Adrenal gland (tissue), 5 donors: ENCODE measurements at regions not wholly inside any gene's neighbourhood (a gene's known extent, or its start where the extent isn't known, plus 50 kb on each side); places are given as distances from the start of the nearest gene placed in this dataset.
"Not testable (repeated sequence)": the region's sequence is repeated elsewhere in the genome, so short reads cannot be mapped to it uniquely, and the experiment has no call there.

Experiments used
- POLR2A ChIP-seq, 2 donors: fragments of 450-650 bp; IDR thresholded peaks; one replicate each; pipeline ENCODE4 v1.6.1; 2017; ENCODE audit warnings: antibody characterized with exemption in 2 of 2, mild to moderate bottlenecking in 2 of 2, moderate library complexity in 1 of 2
- TF ChIP-seq, protein P1 (sequence below), 6 experiments: fragments of 450-650 bp in 4 of 6; fragments of 200-600 bp in 2 of 6; sonication (generic) in 1 of 6; IDR thresholded peaks; 1 replicate in 5 of 6; 2 replicates in 1 of 6; pipeline versions ENCODE4 v1.5.1 to v1.8.0; 2016 to 2021; ENCODE audit warnings: antibody characterized with exemption in 6 of 6, mild to moderate bottlenecking in 2 of 6, moderate library complexity in 1 of 6
- donor health status: DM: no; HTN: no; CAD: no.

DNA sequence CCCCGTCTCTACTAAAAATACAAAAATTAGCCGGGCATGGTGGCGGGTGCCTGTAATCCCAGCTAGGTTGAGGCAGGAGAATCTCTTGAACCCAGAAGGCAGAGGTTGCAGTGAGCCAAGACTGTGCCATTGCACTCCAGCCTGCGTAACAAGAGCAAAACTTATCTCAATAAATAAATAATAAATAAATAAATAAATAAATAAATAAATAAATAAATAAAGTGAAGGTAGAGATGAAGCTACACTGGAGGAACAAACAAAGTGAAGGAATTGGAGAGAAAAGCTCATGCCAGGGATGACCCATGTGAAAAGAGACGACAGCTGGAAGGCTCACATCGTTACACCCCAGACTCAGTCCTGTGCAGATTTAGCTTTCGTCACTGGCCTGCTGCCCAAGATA is 157.3 kb upstream of the ARHGAP28 start:
- TF ChIP-seq, protein P1, sequence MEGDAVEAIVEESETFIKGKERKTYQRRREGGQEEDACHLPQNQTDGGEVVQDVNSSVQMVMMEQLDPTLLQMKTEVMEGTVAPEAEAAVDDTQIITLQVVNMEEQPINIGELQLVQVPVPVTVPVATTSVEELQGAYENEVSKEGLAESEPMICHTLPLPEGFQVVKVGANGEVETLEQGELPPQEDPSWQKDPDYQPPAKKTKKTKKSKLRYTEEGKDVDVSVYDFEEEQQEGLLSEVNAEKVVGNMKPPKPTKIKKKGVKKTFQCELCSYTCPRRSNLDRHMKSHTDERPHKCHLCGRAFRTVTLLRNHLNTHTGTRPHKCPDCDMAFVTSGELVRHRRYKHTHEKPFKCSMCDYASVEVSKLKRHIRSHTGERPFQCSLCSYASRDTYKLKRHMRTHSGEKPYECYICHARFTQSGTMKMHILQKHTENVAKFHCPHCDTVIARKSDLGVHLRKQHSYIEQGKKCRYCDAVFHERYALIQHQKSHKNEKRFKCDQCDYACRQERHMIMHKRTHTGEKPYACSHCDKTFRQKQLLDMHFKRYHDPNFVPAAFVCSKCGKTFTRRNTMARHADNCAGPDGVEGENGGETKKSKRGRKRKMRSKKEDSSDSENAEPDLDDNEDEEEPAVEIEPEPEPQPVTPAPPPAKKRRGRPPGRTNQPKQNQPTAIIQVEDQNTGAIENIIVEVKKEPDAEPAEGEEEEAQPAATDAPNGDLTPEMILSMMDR (IDR thresholded peaks at IDR 0.05), result not testable (repeated sequence)
- not testable (repeated sequence) for TF ChIP-seq POLR2A (IDR thresholded peaks at IDR 0.05)
